BJ (cell line): ENCODE measurements at regions not wholly inside any gene's neighbourhood (a gene's known extent, or its start where the extent isn't known, plus 50 kb on each side); places are given as distances from the start of the nearest gene placed in this dataset.

Experiments
- CTCF ChIA-PET: fragments of 350-600 bp; formaldehyde crosslinking; extraction: SDS; loops from one replicate; lab custom pipeline; 2021; ENCODE audit warnings: antibody characterized with exemption, inconsistent platforms; lab: Yijun Ruan, JAX
- POLR2A ChIA-PET: fragments of 300-600 bp; sonication (Branson Sonifier 250); formaldehyde crosslinking; extraction: SDS; loops from one replicate; lab custom pipeline; 2021; ENCODE audit warnings: antibody characterized with exemption; lab: Charles Lee
- DNase-seq: peaks from one replicate; pipeline ENCODE4 v3.0.0-alpha.2; 2011; ENCODE audit warnings: low read depth
- H3K27me3 ChIP-seq: 2 replicates; pipeline ENCODE4 v1.6.0; 2011; ENCODE audit warnings: low read length; ENCODE audit not compliant: control insufficient read depth, insufficient read depth
- H3K36me3 ChIP-seq: 2 replicates; pipeline ENCODE4 v1.5.1; 2011; ENCODE audit warnings: low read length; ENCODE audit not compliant: control insufficient read depth, insufficient read depth
- H3K4me3 ChIP-seq: 2 replicates; pipeline ENCODE4 v1.5.1; 2011; ENCODE audit warnings: low read depth, mild to moderate bottlenecking, control low read depth, low read length
- CTCF ChIP-seq: IDR thresholded peaks from 2 replicates; pipeline ENCODE4 v1.5.1; 2011; ENCODE audit warnings: low read depth, mild to moderate bottlenecking, control low read depth, inconsistent platforms, low read length, moderate library complexity; ENCODE audit not compliant: insufficient read depth

- DNase-seq = no peak
- ChIA-PET CTCF (no interaction called here), POLR2A (no interaction called here)
- no peak for TF ChIP-seq CTCF
- Histone ChIP-seq H3K4me3 (no peak overlapping the region), H3K36me3 (no peaks in the 10 kb centered on the region), H3K27me3 (no peaks in the 10 kb centered on the region)
These were observed 791.9 kb upstream of the ROBO1 start for GRCh38 chr3:80559701-80560100.

- Histone ChIP-seq H3K27me3 (no peaks in the 10 kb centered on the region), H3K4me3 (no peak overlapping the region), H3K36me3 (no peaks in the 10 kb centered on the region)
- POLR2A ChIA-PET = no interaction called here
- DNase-seq = no peak
- CTCF ChIA-PET = no interaction called here
- TF ChIP-seq CTCF = no peak
These were observed 789.0 kb upstream of the ROBO1 start for GRCh38 chr3:80556763-80557162.

- TF ChIP-seq CTCF = no peak
- ChIA-PET POLR2A (no interaction called here), CTCF (no interaction called here)
- Histone ChIP-seq H3K4me3 (no peak overlapping the region), H3K36me3 (no peaks in the 10 kb centered on the region), H3K27me3 (no peaks in the 10 kb centered on the region)
- no peak for DNase-seq
These were observed 786.5 kb upstream of the ROBO1 start for GRCh38 chr3:80554304-80554703.

- TF ChIP-seq CTCF = no peak
- DNase-seq = no peak
- Histone ChIP-seq H3K36me3 (no peaks in the 10 kb centered on the region), H3K27me3 (no peaks in the 10 kb centered on the region), H3K4me3 (no peak overlapping the region)
- CTCF ChIA-PET = no interaction called here
- POLR2A ChIA-PET = no interaction called here
These were observed 785.4 kb upstream of the ROBO1 start for GRCh38 chr3:80553211-80553610.

- ChIA-PET POLR2A (no interaction called here), CTCF (no interaction called here)
- Histone ChIP-seq H3K4me3 (no peak overlapping the region), H3K36me3 (no peaks in the 10 kb centered on the region), H3K27me3 (no peaks in the 10 kb centered on the region)
- no peak for TF ChIP-seq CTCF
- no peak for DNase-seq
These were observed 782.4 kb upstream of the ROBO1 start for GRCh38 chr3:80550174-80550573.
